PC-3 (cell line): ENCODE measurements at regions not wholly inside any gene's neighbourhood (a gene's known extent, or its start where the extent isn't known, plus 50 kb on each side); places are given as distances from the start of the nearest gene placed in this dataset.

ENCODE experiments used
- CTCF ChIP-seq: fragments of 300-600 bp; sonication (generic); conservative IDR thresholded peaks from 2 replicates; pipeline ENCODE4 v1.5.1; 2017; ENCODE audit warnings: antibody characterized with exemption, low read depth, mild to moderate bottlenecking, low read length
- EZH2phosphoT487 ChIP-seq: fragments of 300-600 bp; sonication (generic); IDR thresholded peaks from 2 replicates; pipeline ENCODE4 v1.6.1; 2018; ENCODE audit warnings: mild to moderate bottlenecking, antibody characterized with exemption, low read length, borderline replicate concordance

GRCh38 chr21:35191754-35192153 lies 142.7 kb upstream of the RUNX1 start:
- TF ChIP-seq CTCF: no peak
- TF ChIP-seq EZH2phosphoT487: no peak
